MM.1S (cell line): ENCODE measurements at regions not wholly inside any gene's neighbourhood (a gene's known extent, or its start where the extent isn't known, plus 50 kb on each side); places are given as distances from the start of the nearest gene placed in this dataset.
"Not testable (repeated sequence)": the region's sequence is repeated elsewhere in the genome, so short reads cannot be mapped to it uniquely, and the experiment has no call there.

ENCODE experiments used
- EZH2 ChIP-seq: fragments of 300-600 bp; sonication (generic); optimal IDR thresholded peaks from 2 replicates; pipeline ENCODE3; 2017; ENCODE audit warnings: low read depth, mild to moderate bottlenecking, antibody characterized with exemption, low read length, mixed read lengths
- EZH2phosphoT487 ChIP-seq: fragments of 300-600 bp; sonication (generic); IDR thresholded peaks from 2 replicates; pipeline ENCODE4 v1.6.1; 2018; ENCODE audit warnings: antibody characterized with exemption, low read length
- TF ChIP-seq, protein P1 (sequence below): fragments of 300-600 bp; sonication (generic); IDR thresholded peaks from 2 replicates; pipeline ENCODE4 v1.5.1; 2016; ENCODE audit warnings: antibody characterized with exemption, low read length, mixed read lengths

DNA sequence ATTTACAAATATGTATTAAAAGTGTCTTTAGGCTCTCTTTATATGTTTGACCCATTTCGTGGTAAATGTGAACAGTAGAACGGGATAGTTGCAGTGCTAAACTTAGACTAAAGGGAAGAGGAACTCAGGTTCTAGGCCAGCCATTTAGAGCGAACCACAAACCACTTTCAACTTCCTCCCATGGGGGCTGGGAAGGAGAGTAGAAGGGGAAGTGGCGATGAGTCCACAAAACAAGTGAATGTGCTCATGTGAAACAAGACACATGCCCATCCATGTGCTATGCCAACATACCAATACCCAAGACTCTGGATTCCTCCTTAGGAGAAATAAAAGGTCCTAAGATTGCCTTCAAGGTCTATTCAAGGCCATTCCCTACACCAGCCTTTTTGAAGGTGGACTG is 940.4 kb upstream of the FOXG1 start:
- TF ChIP-seq, protein P1, sequence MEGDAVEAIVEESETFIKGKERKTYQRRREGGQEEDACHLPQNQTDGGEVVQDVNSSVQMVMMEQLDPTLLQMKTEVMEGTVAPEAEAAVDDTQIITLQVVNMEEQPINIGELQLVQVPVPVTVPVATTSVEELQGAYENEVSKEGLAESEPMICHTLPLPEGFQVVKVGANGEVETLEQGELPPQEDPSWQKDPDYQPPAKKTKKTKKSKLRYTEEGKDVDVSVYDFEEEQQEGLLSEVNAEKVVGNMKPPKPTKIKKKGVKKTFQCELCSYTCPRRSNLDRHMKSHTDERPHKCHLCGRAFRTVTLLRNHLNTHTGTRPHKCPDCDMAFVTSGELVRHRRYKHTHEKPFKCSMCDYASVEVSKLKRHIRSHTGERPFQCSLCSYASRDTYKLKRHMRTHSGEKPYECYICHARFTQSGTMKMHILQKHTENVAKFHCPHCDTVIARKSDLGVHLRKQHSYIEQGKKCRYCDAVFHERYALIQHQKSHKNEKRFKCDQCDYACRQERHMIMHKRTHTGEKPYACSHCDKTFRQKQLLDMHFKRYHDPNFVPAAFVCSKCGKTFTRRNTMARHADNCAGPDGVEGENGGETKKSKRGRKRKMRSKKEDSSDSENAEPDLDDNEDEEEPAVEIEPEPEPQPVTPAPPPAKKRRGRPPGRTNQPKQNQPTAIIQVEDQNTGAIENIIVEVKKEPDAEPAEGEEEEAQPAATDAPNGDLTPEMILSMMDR: not testable (repeated sequence)
- not testable (repeated sequence) for TF ChIP-seq EZH2phosphoT487, EZH2
